ENCODE measurements at regions not wholly inside any gene's neighbourhood (a gene's known extent, or its start where the extent isn't known, plus 50 kb on each side); places are given as distances from the start of the nearest gene placed in this dataset.

- no peak for DNase-seq
Observed at GRCh38 chr5:68954618-68954910, 139.2 kb upstream of the SLC30A5 start.

GRCh38 chr5:68957591-68957990, 136.2 kb upstream of the SLC30A5 start:
- DNase-seq, result no peak

- no peak for DNase-seq
Observed at GRCh38 chr5:68958428-68958827, 135.4 kb upstream of the SLC30A5 start.

GRCh38 chr5:68960456-68960855, 133.4 kb upstream of the SLC30A5 start:
- DNase-seq, result peak; percentile 51

- DNase-seq, result no peak
Observed at GRCh38 chr5:68960961-68961360, 132.9 kb upstream of the SLC30A5 start.

GRCh38 chr5:68961762-68962161, 132.1 kb upstream of the SLC30A5 start:
- DNase-seq, result no peak

- DNase-seq, result peak; percentile 68
Observed at GRCh38 chr5:68962757-68963484, 130.9 kb upstream of the SLC30A5 start.

GRCh38 chr5:68964679-68965078, 129.1 kb upstream of the SLC30A5 start:
- no peak for DNase-seq

- no peak for DNase-seq
Observed at GRCh38 chr5:68965926-68966325, 127.9 kb upstream of the SLC30A5 start.

GRCh38 chr5:68966596-68966995, 127.2 kb upstream of the SLC30A5 start:
- no peak for DNase-seq

- peak; percentile 14 for DNase-seq
Observed at GRCh38 chr5:68968429-68968828, 125.4 kb upstream of the SLC30A5 start.

GRCh38 chr5:68970617-68971016, 123.2 kb upstream of the SLC30A5 start:
- no peak for DNase-seq

- no peak for DNase-seq
Observed at GRCh38 chr5:68973696-68974095, 120.1 kb upstream of the SLC30A5 start.

GRCh38 chr5:68983043-68983442, 110.8 kb upstream of the SLC30A5 start:
- no peak for DNase-seq

- no peak for DNase-seq
Observed at GRCh38 chr5:68983959-68984358, 109.9 kb upstream of the SLC30A5 start.

- DNase-seq, result no peak
Observed at GRCh38 chr5:68991279-68992084, 102.3 kb upstream of the SLC30A5 start.

- no peak for DNase-seq
Observed at GRCh38 chr5:68994645-68995044, 99.2 kb upstream of the SLC30A5 start.

- no peak for DNase-seq
Observed at GRCh38 chr5:68995845-68996545, 97.8 kb upstream of the SLC30A5 start.

- DNase-seq, result no peak
Observed at GRCh38 chr5:68999181-68999580, 94.6 kb upstream of the SLC30A5 start.

GRCh38 chr5:69000216-69000919, 93.4 kb upstream of the SLC30A5 start:
- no peak for DNase-seq

- no peak for DNase-seq
Observed at GRCh38 chr5:69000949-69001348, 92.9 kb upstream of the SLC30A5 start.

GRCh38 chr5:69001627-69002026, 92.2 kb upstream of the SLC30A5 start:
- no peak for DNase-seq

GRCh38 chr5:69004127-69004526, 89.7 kb upstream of the SLC30A5 start:
- no peak for DNase-seq
